ENCODE measurements at regions not wholly inside any gene's neighbourhood (a gene's known extent, or its start where the extent isn't known, plus 50 kb on each side); places are given as distances from the start of the nearest gene placed in this dataset.

- intact Hi-C loops (cut with DNase I), result loop anchor here (10.0 kb wide), 2 partner anchors 77 to 193 kb away; partner anchors contain the start of gene CEBPB (in 1 of the 2)
- ATAC-seq, result no peak
- no peak for DNase-seq
Measured at GRCh38 chr20:50271612-50272011, 81.0 kb downstream of the CEBPB start.

GRCh38 chr20:50272030-50272723 is 81.5 kb downstream of the CEBPB start:
- ATAC-seq, result peak; percentile 16 to 45
- no peak for DNase-seq
- intact Hi-C loops (cut with DNase I), result loop anchor here (10.0 kb wide), 2 partner anchors 77 to 193 kb away; partner anchors contain the start of gene CEBPB (in 1 of the 2)

- no peak for DNase-seq
- intact Hi-C loops (cut with DNase I), result loop anchor here (10.0 kb wide), 2 partner anchors 78 to 192 kb away; partner anchors contain the start of gene CEBPB (in 1 of the 2)
- no peak for ATAC-seq
Measured at GRCh38 chr20:50272724-50273446, 82.3 kb downstream of the CEBPB start.

- peak in 1 of 2 donors; percentile 21 for ATAC-seq
- intact Hi-C loops (cut with DNase I), result loop anchor here (10.0 kb wide), 2 partner anchors 79 to 191 kb away; partner anchors contain the start of gene CEBPB (in 1 of the 2)
- no peak for DNase-seq
Measured at GRCh38 chr20:50273601-50274491, 83.2 kb downstream of the CEBPB start.

GRCh38 chr20:50274570-50275430 is 84.2 kb downstream of the CEBPB start:
- peak; percentile 79 for DNase-seq
- ATAC-seq, result peak; percentile 28 to 61

GRCh38 chr20:50276119-50277063 is 85.8 kb downstream of the CEBPB start:
- intact Hi-C loops (cut with DNase I), result loop anchor here (5.0 to 10.0 kb wide), 3 partner anchors 82 to 188 kb away; partner anchors contain the start of gene CEBPB (in 2 of the 2)
- ATAC-seq, result no peak
- no peak for DNase-seq

More at GRCh38 chr20:50274570-50275430, 84.2 kb downstream of the CEBPB start:
- intact Hi-C loops (cut with DNase I), result loop anchor here (5.0 to 10.0 kb wide), 3 partner anchors 80 to 190 kb away; partner anchors contain the start of gene CEBPB (in 2 of the 2)

GRCh38 chr20:50277064-50277415 is 86.4 kb downstream of the CEBPB start:
- ATAC-seq, result no peak
- intact Hi-C loops (cut with DNase I), result loop anchor here (5.0 to 10.0 kb wide), 3 partner anchors 82 to 188 kb away; partner anchors contain the start of gene CEBPB (in 2 of the 2)
- DNase-seq, result no peak

GRCh38 chr20:50277460-50278376 is 87.1 kb downstream of the CEBPB start:
- ATAC-seq (no peak), DNase-seq (no peak)
- intact Hi-C loops (cut with DNase I), result loop anchor here (5.0 to 10.0 kb wide), 3 partner anchors 83 to 187 kb away; partner anchors contain the start of gene CEBPB (in 2 of the 2)

- intact Hi-C loops (cut with DNase I), result loop anchor here (5.0 to 10.0 kb wide), 3 partner anchors 84 to 186 kb away; partner anchors contain the start of gene CEBPB (in 2 of the 2)
- DNase-seq, result no peak
- peak; percentile 3 to 7 for ATAC-seq
Measured at GRCh38 chr20:50278377-50278683, 87.7 kb downstream of the CEBPB start.

- DNase-seq (peak; percentile 84), ATAC-seq (peak; percentile 69 to 72)
- intact Hi-C loops (cut with DNase I), result loop anchor here (5.0 to 10.0 kb wide), 3 partner anchors 84 to 186 kb away; partner anchors contain the start of gene CEBPB (in 2 of the 2)
Measured at GRCh38 chr20:50278684-50279531, 88.3 kb downstream of the CEBPB start.

- intact Hi-C loops (cut with DNase I), result loop anchor here (5.0 to 10.0 kb wide), 3 partner anchors 85 to 185 kb away; partner anchors contain the start of gene CEBPB (in 2 of the 2)
- no peak for DNase-seq
Measured at GRCh38 chr20:50279988-50280850, 89.6 kb downstream of the CEBPB start.

GRCh38 chr20:50280851-50281655 is 90.4 kb downstream of the CEBPB start:
- DNase-seq (no peak), ATAC-seq (no peak)
- intact Hi-C loops (cut with DNase I), result no loop called here

More at GRCh38 chr20:50279988-50280850, 89.6 kb downstream of the CEBPB start:
- ATAC-seq, result no peak

All from left cardiac atrium (tissue), 4 donors.